HG03064 (cell line): ENCODE measurements at regions not wholly inside any gene's neighbourhood (a gene's known extent, or its start where the extent isn't known, plus 50 kb on each side); places are given as distances from the start of the nearest gene placed in this dataset.
"Not testable (repeated sequence)": the region's sequence is repeated elsewhere in the genome, so short reads cannot be mapped to it uniquely, and the experiment has no call there.

Experiments
- ATAC-seq: cut with Tn5 transposase; IDR thresholded peaks from one replicate; pipeline ENCODE4 v1.9.1; 2021; ENCODE audit warnings: low read depth; ENCODE audit not compliant: unreplicated experiment

DNA sequence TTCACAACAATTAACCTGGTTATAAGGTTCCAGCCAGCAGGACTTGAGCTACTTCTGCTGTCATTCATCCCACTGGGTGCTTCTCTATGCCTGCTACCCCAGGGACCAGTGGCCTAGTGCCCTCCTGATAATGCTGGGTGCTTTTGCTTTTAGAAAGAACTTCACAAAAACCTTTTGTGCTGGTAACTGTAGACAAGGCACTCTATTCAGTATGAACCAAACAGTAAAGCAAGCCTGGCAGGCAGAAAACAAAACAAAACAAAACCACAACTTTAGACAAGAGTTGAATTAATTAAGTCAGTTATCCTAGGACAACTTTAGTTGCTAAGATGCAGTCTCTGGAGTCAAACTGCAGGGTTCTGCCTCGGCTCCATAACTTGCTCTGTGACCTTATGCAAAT lies 61.9 kb upstream of the ADGRL2 start:
- ATAC-seq, result no peak

GRCh38 chr1:81733480-81733879 lies 67.3 kb upstream of the ADGRL2 start:
- ATAC-seq, result no peak

DNA sequence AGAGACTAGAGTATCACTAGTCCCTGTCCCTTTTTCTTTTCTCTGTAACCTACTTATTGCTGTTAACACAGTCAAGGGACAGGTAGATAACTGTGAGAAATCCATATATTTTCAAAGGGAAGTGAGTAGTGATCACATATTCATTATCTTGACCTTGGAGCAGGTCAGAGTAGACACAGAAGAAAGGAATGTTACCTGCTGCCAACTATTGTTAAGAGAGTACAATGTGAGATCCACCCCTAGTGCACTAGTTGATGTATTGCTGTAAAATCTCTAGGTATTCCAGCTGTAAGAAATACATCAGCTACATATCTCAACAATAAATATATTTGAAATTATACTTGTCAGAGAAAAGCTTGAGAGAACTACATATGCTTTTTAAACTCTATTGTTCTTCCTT lies 68.7 kb upstream of the ADGRL2 start:
- ATAC-seq, result no peak

GRCh38 chr1:81730881-81731280 lies 69.9 kb upstream of the ADGRL2 start:
- ATAC-seq, result no peak

- ATAC-seq, result not testable (repeated sequence)
Measured at GRCh38 chr1:81730299-81730698, 70.4 kb upstream of the ADGRL2 start.

- no peak for ATAC-seq
Measured at GRCh38 chr1:81729818-81730217, 70.9 kb upstream of the ADGRL2 start.

GRCh38 chr1:81729239-81729638 lies 71.5 kb upstream of the ADGRL2 start:
- no peak for ATAC-seq

GRCh38 chr1:81725823-81726222 lies 74.9 kb upstream of the ADGRL2 start:
- no peak for ATAC-seq

DNA sequence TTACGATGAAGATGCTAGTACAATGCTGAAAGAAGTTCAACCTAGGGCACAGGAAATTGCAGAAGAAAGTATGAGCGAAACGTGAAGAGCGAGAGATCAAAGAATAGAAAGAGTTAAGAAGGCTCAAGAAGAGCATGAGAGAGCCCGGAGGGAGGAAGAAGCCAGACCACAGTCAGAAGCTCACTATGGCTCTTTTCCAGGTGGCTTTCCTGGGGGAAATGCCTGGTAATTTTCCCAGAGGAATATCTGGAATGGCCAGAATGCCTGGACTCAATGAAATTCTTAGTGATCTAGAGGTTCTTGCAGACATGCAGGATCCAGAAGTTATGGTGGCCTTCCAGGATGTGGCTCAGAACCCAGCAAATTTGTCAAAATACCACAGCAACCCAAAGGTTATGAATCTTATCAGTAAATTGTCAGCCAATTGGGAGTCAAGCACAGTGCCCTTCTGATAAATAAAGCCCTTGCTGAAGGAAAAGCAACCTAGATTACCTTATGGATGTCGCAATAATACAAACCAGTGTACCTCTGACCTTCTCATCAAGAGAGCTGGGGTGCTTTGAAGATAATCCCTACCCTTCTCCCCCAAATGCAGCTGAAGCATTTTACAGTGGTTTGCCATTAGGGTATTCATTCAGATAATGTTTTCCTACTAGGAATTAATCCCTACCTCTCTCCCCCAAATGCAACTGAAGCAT lies 78.0 kb upstream of the ADGRL2 start:
- not testable (repeated sequence) for ATAC-seq

DNA sequence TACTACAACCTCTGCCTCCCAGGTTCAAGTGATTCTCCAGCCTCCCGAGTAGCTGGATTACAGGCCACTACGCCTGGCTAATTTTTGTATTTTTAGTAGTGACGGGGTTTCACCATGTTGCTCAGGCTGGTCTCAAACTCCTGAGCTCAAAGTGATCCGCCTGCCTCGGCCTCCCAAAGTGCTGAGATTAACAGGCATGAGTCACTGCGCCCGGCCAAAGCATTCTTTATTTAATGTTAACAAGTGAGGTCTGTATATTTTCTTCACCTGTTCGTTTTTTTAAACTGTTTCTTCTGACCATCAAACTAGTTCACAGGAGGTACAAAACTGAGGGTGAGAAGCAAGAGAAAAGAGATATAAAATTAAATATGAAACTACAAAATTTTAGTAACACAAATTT lies 80.5 kb upstream of the ADGRL2 start:
- not testable (repeated sequence) for ATAC-seq

- ATAC-seq, result no peak
Measured at GRCh38 chr1:81717230-81717629, 83.5 kb upstream of the ADGRL2 start.

- no peak for ATAC-seq
Measured at GRCh38 chr1:81715391-81715790, 85.3 kb upstream of the ADGRL2 start.

- no peak for ATAC-seq
Measured at GRCh38 chr1:81714636-81715035, 86.1 kb upstream of the ADGRL2 start.

- ATAC-seq, result no peak
Measured at GRCh38 chr1:81712425-81712824, 88.3 kb upstream of the ADGRL2 start.

- no peak for ATAC-seq
Measured at GRCh38 chr1:81710857-81711256, 89.9 kb upstream of the ADGRL2 start.

DNA sequence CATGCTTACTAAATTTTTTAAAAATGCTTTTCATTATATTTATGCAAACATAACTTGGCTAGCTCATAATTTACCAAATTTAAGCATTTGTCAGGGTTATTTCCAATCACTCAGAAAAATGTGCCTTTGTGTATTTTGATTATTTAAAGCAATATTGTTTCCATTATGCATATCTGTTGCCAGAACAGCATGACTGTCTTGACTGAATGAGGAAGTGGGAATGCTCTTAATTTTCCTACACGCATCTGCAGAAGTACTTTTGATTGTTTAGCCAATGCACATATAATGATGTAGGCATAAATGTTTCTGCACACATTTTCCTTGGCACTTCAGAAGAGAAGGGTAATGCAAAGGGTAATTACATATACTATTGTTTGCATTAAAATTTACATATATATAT lies 92.5 kb upstream of the ADGRL2 start:
- ATAC-seq, result no peak

DNA sequence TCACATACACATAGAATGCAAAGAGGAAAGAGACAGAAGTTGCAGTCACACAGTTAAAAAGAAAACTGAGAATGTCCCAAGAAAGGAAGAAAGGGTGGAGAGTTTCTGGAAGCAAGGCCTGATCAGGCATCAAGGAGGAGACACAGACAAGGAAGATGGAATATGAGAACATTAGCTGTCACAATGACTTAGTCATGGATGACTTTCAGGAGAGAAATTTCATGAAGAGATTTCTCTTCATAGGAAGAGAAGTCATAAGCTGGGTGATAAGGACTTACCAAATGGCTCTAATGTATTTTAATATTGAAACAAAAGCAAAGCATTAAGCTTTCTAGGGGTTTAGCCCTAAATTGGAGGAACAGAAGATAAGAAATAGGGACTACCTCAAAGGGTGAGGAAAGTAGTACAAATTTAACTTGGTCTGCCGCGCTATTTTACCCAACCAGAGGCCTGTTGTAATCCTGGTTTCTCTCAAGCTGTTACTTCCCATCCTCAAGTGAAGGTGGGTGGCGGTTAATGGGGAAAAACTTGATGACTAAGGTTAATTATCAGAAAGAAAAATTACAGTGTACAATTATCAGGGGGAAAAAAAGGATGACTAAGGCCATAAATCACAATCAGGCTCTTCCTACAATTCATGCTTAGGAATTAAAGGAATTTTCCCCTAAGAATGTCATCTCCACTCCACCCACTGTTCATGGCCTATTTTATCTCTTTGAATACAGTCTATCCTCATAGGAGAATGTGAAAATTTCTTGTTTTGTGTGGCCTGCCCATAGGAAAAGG lies 93.9 kb upstream of the ADGRL2 start:
- ATAC-seq, result no peak

DNA sequence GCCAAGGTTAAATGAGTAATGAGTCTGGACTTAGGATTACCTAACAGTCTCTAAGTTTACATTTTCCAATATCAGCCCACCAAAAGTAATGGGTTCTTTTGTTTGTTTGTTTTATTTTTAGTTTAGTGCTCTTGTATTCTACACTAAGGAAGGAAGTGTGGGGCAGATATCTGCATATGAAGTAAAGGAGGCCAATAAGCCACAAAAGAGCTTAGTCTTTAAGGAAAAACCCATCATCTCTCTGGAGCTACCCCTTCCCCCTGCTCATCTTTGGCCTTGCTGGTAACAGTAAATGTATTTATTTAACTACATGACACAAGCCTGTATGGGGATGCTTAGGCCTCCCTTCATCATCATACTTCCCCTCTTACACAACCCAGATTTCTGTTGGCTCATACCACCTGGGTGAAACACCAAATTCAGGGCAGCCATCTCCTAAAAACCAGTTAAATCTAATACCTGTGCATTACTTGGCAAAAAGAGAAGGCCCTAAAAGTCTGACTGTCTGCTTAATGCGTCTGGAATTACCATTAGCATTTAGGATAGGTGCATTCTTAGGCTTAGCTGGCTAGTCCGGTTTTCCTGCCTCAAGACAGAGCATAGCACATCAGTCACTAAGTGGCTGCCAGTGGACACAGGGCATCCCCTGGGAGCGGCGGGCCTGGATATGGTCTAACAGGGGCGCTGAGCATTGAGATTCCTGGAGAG lies 96.8 kb upstream of the ADGRL2 start:
- ATAC-seq, result no peak

DNA sequence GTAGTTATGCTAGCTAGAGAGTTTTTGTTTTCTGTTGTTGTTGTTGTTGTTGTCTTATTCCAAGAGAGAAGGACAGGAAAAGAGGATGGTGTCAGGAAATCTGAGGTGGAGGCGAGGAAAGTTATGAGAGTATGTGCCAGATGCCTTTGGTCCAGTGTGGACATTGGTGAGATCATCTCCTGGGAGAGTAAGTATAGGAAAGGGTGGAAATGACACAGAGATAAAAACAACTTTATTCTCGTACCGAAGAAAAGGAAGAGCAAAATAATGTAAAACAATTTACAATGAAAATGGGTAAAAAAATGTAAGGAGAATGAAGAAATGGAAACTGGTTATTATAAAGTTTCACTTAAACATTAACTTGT lies 97.4 kb upstream of the ADGRL2 start:
- ATAC-seq, result no peak

DNA sequence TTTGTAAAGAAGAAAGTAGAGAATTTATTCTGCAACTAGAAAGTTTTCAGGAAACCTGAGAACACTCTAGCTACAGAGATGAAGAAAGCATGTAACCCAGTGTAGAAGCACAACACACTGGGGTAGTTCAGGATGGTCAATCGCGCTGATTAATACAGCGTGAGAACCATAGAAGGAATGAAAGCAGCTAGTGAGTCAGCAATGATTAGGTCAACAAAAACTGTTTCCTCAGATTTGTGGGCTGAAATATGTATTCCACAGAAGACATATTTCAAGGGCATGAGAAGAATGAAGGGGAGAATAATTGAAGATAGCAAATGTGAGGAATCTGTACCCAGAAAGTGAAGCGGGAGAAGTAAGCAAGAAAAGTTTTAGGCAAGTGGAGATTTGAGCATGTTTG lies 97.8 kb upstream of the ADGRL2 start:
- ATAC-seq, result no peak

GRCh38 chr1:81702079-81702715 lies 98.5 kb upstream of the ADGRL2 start:
- ATAC-seq, result no peak
